D721Med (cell line): ENCODE measurements at regions not wholly inside any gene's neighbourhood (a gene's known extent, or its start where the extent isn't known, plus 50 kb on each side); places are given as distances from the start of the nearest gene placed in this dataset.

Experiments
- DNase-seq: peaks from one replicate; pipeline ENCODE4 v3.0.0; 2011; ENCODE audit warnings: low spot score; ENCODE audit not compliant: insufficient read length
- FAIRE-seq: peaks from 2 replicates; lab custom pipeline; 2011; peaks lifted over from hg19 to GRCh38; lab: Jason Lieb, UNC
- TF ChIP-seq, protein P1 (sequence below): IDR thresholded peaks from 2 replicates; pipeline ENCODE4 v1.5.1; 2012; ENCODE audit warnings: mild to moderate bottlenecking, control low read depth; ENCODE audit not compliant: insufficient read depth; ENCODE audit errors: missing control alignments

DNA sequence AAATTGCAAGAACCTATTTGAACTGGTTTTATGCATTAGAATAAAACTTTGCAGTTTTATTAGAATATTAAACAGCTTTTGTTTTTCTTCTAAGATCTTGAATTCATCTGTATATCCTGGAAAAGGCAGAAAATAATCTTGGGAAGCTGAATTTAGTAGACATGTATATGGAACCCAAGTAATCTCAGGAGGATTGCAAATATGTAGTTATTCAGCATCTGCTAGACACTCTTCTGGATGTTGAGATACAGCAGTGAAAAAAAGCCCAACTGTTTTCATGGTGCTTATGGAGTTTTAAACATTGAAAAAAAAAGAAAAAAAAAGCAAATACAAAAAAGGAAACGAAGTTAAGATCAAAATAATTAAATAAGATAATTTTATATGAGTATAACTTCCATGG, 922.2 kb upstream of the SEMA6A start:
- FAIRE-seq = no peak
- TF ChIP-seq, protein P1, sequence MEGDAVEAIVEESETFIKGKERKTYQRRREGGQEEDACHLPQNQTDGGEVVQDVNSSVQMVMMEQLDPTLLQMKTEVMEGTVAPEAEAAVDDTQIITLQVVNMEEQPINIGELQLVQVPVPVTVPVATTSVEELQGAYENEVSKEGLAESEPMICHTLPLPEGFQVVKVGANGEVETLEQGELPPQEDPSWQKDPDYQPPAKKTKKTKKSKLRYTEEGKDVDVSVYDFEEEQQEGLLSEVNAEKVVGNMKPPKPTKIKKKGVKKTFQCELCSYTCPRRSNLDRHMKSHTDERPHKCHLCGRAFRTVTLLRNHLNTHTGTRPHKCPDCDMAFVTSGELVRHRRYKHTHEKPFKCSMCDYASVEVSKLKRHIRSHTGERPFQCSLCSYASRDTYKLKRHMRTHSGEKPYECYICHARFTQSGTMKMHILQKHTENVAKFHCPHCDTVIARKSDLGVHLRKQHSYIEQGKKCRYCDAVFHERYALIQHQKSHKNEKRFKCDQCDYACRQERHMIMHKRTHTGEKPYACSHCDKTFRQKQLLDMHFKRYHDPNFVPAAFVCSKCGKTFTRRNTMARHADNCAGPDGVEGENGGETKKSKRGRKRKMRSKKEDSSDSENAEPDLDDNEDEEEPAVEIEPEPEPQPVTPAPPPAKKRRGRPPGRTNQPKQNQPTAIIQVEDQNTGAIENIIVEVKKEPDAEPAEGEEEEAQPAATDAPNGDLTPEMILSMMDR = no peak
- no peak for DNase-seq

DNA sequence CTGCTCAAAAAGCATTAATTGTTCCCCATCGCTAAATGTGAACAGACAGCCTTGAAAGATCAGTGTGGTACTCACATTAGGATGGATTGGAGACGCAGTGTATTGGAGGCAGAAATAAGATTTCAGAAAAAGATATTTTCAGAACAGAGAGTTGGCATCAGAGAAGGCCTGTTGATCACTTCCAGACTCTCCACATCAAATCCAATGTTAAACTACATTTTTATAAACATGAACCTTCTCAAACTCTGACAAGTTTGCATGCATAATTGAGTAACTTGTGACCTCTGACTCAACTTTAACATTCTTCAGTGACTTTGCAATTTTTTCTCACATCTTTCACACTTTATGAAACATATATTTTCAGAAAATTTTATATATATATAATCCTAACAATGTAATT, 919.6 kb upstream of the SEMA6A start:
- TF ChIP-seq, protein P1 = no peak
- FAIRE-seq (no peak), DNase-seq (no peak)

DNA sequence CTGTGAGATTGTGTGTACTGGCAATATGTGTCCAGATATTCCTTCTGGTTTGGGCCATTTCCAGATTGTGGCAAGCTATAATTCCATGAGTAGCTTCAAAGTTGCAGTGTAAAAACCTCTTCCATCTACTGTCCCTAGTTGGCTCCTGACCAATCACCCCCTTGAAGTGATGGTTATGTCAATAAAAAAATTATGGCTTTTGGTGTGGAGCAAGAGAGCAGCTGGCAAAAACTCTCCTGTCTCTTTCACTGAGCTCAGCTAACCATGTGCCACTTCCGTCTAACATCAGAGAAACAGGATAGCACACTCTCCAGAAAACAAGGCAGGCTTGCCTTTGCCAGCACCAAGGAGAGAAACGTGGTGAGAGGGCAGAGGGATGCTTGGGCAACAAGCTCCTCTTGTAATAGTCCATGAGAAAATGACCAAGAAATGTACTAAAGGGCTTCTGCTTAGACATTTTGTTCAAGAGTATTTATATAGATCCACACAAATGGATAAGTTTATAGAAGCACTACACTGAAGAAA, 914.4 kb upstream of the SEMA6A start:
- TF ChIP-seq, protein P1 = no peak
- FAIRE-seq (no peak), DNase-seq (no peak)

DNA sequence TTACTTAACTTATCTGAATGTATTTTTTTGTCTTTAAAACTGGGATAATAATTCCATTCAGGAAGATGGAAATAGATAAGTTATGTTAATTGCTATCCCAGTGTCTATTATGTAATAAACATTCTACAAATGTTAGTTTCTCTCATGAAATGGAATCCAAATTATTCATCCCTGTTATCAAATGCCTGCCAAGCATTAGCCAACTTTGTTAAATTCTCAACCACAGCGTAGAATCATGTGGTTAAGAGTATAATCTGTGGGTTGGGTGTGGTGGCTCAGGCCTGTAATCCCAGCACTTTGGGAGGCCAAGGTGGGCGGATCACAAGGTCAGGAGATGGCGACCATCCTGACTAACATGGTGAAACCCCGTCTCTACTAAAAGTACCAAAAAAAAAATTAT, 912.9 kb upstream of the SEMA6A start:
- DNase-seq (no peak), FAIRE-seq (no peak)
- TF ChIP-seq, protein P1 = no peak

DNA sequence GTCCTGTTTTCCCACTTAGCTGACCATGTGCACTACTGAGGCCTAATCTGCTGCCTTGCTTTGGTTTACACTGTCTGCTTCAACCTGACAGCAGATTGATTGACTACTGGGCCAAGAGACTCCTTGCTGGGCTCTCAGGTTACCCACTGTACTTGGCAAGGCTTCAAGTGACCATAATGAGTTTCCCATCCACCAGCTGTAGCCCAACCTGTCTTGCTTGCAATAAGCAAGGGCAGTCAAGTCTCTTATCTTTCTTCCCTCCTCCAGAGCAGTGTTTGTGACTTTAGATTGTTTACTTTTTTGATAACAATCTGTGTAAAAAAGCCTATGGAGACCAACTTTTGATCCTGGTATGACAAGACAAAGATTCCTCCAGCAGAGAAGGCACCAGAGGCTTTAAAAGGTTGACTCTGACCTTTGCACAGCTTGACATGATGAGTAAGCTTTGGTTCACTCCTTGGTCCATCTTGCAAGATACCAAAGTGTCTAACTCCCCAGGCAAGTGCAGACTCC, 912.3 kb upstream of the SEMA6A start:
- TF ChIP-seq, protein P1 = no peak
- DNase-seq = no peak
- no peak for FAIRE-seq

DNA sequence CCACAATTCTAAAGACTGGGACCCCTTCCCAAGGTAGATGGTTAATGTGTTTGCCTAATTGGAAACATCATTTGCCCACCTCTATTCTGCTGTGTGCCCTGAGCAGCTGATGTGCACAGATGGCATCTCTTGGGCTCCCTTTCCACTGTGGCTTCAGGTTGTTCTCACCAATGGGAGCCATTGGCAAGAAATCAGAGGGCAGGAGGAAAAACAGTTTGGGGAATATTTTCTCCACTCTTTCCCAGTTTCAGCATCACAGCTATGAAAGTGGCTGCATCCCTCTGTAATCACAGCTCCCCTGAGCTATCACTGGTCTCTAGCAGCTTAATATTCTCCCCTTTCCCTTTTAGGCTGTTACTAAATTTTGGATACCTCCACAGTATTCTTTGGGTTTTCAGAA, 911.6 kb upstream of the SEMA6A start:
- DNase-seq = no peak
- TF ChIP-seq, protein P1 = no peak
- no peak for FAIRE-seq

DNA sequence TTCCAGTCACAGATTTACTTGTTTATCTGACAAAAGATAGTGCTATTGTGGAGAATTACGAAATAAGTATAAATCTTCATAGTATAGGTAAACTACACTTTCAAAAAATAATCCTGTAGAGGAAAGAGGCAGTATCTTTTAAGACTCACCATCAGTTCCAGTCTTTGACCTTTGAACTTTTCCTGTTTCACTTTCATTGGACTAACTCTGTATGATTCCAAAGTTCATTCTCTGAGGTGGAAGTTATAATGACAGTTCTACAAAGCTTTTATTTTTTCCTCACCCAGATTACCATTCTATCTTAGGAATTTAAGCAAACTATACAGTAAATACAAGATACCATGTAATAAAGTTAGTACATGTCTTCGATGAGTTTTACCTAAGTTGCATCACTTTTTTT, 901.3 kb upstream of the SEMA6A start:
- FAIRE-seq (peak; percentile 32), DNase-seq (no peak)
- TF ChIP-seq, protein P1 = no peak
